GM21515 (cell line): ENCODE measurements at regions not wholly inside any gene's neighbourhood (a gene's known extent, or its start where the extent isn't known, plus 50 kb on each side); places are given as distances from the start of the nearest gene placed in this dataset.

Experiments
- ATAC-seq: cut with Tn5 transposase; IDR thresholded peaks from one replicate; pipeline ENCODE4 v1.9.1; 2021; ENCODE audit not compliant: unreplicated experiment

- no peak for ATAC-seq
Observed at GRCh38 chr16:61596655-61597054, 439.6 kb downstream of the CDH8 start.

- no peak for ATAC-seq
Observed at GRCh38 chr16:61595605-61596004, 440.6 kb downstream of the CDH8 start.

GRCh38 chr16:61590577-61590976 is 445.7 kb downstream of the CDH8 start:
- ATAC-seq: no peak

GRCh38 chr16:61587526-61587925 is 448.7 kb downstream of the CDH8 start:
- no peak for ATAC-seq

GRCh38 chr16:61581417-61582046 is 454.7 kb downstream of the CDH8 start:
- no peak for ATAC-seq

- ATAC-seq: no peak
Observed at GRCh38 chr16:61580579-61580978, 455.7 kb downstream of the CDH8 start.

- ATAC-seq: no peak
Observed at GRCh38 chr16:61579195-61579594, 457.0 kb downstream of the CDH8 start.

GRCh38 chr16:61576476-61576875 is 459.8 kb downstream of the CDH8 start:
- ATAC-seq: no peak

- no peak for ATAC-seq
Observed at GRCh38 chr16:61575617-61576016, 460.6 kb downstream of the CDH8 start.

- no peak for ATAC-seq
Observed at GRCh38 chr16:61569028-61569427, 467.2 kb downstream of the CDH8 start.

GRCh38 chr16:61564716-61565115 is 471.5 kb downstream of the CDH8 start:
- ATAC-seq: no peak

GRCh38 chr16:61555718-61556441 is 480.4 kb downstream of the CDH8 start:
- no peak for ATAC-seq

GRCh38 chr16:61549327-61549726 is 486.9 kb downstream of the CDH8 start:
- ATAC-seq: no peak

GRCh38 chr16:61547626-61548025 is 488.6 kb downstream of the CDH8 start:
- ATAC-seq: no peak

- ATAC-seq: no peak
Observed at GRCh38 chr16:61544165-61544564, 492.1 kb downstream of the CDH8 start.

GRCh38 chr16:61540216-61540615 is 496.0 kb downstream of the CDH8 start:
- no peak for ATAC-seq

GRCh38 chr16:61530697-61531096 is 505.5 kb downstream of the CDH8 start:
- ATAC-seq: no peak

GRCh38 chr16:61500851-61501250 is 535.4 kb downstream of the CDH8 start:
- no peak for ATAC-seq

- ATAC-seq: no peak
Observed at GRCh38 chr16:61480250-61480649, 556.0 kb downstream of the CDH8 start.

- no peak for ATAC-seq
Observed at GRCh38 chr16:61471737-61472136, 564.5 kb downstream of the CDH8 start.

GRCh38 chr16:61471023-61471422 is 565.2 kb downstream of the CDH8 start:
- no peak for ATAC-seq

- no peak for ATAC-seq
Observed at GRCh38 chr16:61465285-61465684, 571.0 kb downstream of the CDH8 start.

GRCh38 chr16:61460020-61460419 is 576.2 kb downstream of the CDH8 start:
- ATAC-seq: no peak
